Endometrial microvascular endothelial cells (primary cell): ENCODE measurements at regions not wholly inside any gene's neighbourhood (a gene's known extent, or its start where the extent isn't known, plus 50 kb on each side); places are given as distances from the start of the nearest gene placed in this dataset.
"Not testable (repeated sequence)": the region's sequence is repeated elsewhere in the genome, so short reads cannot be mapped to it uniquely, and the experiment has no call there.

ENCODE experiments used
- in situ Hi-C: cut with HindIII; loops from 2 replicates; pipeline ENCODE4 v1.10.0; 2017; ENCODE audit warnings: low sequenced_read_pairs, low pct_unique_long_range_greater_than_20kb; ENCODE audit errors: inconsistent ontology term

- in situ Hi-C loops: loop anchor here (10.0 kb wide), 1 partner anchor 411 kb away; the partner anchor contains the start of gene PRIM2
Measured at GRCh38 chr6:56904068-56904467, 50.8 kb upstream of the BEND6 start.

- in situ Hi-C loops: loop anchor here (10.0 kb wide), 1 partner anchor 412 kb away; the partner anchor contains the start of gene PRIM2
Measured at GRCh38 chr6:56902641-56903464, 52.1 kb upstream of the BEND6 start.

- in situ Hi-C loops: loop anchor here (10.0 kb wide), 1 partner anchor 414 kb away; the partner anchor contains the start of gene PRIM2
Measured at GRCh38 chr6:56900784-56901183, 54.1 kb upstream of the BEND6 start.

GRCh38 chr6:56899753-56900152, 55.2 kb upstream of the BEND6 start:
- in situ Hi-C loops: loop anchor here (10.0 kb wide), 1 partner anchor 415 kb away; the partner anchor contains the start of gene PRIM2

- in situ Hi-C loops: no loop called here
Measured at GRCh38 chr6:56899311-56899710, 55.6 kb upstream of the BEND6 start.

GRCh38 chr6:56897789-56898529, 56.9 kb upstream of the BEND6 start:
- in situ Hi-C loops: no loop called here

- in situ Hi-C loops: no loop called here
Measured at GRCh38 chr6:56891754-56892153, 63.2 kb upstream of the BEND6 start.

- in situ Hi-C loops: no loop called here
Measured at GRCh38 chr6:56890683-56891429, 64.1 kb upstream of the BEND6 start.

- in situ Hi-C loops: no loop called here
Measured at GRCh38 chr6:56890066-56890465, 64.8 kb upstream of the BEND6 start.

GRCh38 chr6:56889492-56889891, 65.4 kb upstream of the BEND6 start:
- in situ Hi-C loops: no loop called here

GRCh38 chr6:56888687-56889086, 66.2 kb upstream of the BEND6 start:
- in situ Hi-C loops: no loop called here

GRCh38 chr6:56887086-56887485, 67.8 kb upstream of the BEND6 start:
- in situ Hi-C loops: no loop called here

GRCh38 chr6:56877922-56878321, 77.0 kb upstream of the BEND6 start:
- in situ Hi-C loops: no loop called here

- in situ Hi-C loops: no loop called here
Measured at GRCh38 chr6:56875961-56876360, 78.9 kb upstream of the BEND6 start.

GRCh38 chr6:56875523-56875922, 79.4 kb upstream of the BEND6 start:
- in situ Hi-C loops: no loop called here

- in situ Hi-C loops: no loop called here
Measured at GRCh38 chr6:56874328-56874727, 80.6 kb upstream of the BEND6 start.

- in situ Hi-C loops: not testable (repeated sequence)
Measured at GRCh38 chr6:56870053-56870452, 84.9 kb upstream of the BEND6 start.

GRCh38 chr6:56869346-56869745, 85.6 kb upstream of the BEND6 start:
- in situ Hi-C loops: no loop called here

- in situ Hi-C loops: no loop called here
Measured at GRCh38 chr6:56868687-56869086, 86.2 kb upstream of the BEND6 start.
